Testis (tissue), 2 donors: ENCODE measurements at regions not wholly inside any gene's neighbourhood (a gene's known extent, or its start where the extent isn't known, plus 50 kb on each side); places are given as distances from the start of the nearest gene placed in this dataset.

ENCODE experiments used
- DNase-seq: peaks from one replicate; pipeline ENCODE4 v3.0.0-alpha.2; 2019
- H3K27ac ChIP-seq, 2 donors: fragments of 200-600 bp; sonication (generic); one replicate each; pipeline ENCODE4 v1.5.1; 2019
- H3K27me3 ChIP-seq: fragments of 200-600 bp; sonication (generic); one replicate; pipeline ENCODE4 v1.5.1; 2019
- H3K36me3 ChIP-seq: fragments of 200-600 bp; sonication (generic); one replicate; pipeline ENCODE4 v1.5.1; 2017; ENCODE audit warnings: low read depth; ENCODE audit errors: missing control alignments
- H3K4me1 ChIP-seq: fragments of 200-600 bp; sonication (generic); one replicate; pipeline ENCODE4 v1.5.1; 2019
- H3K4me3 ChIP-seq, 2 donors: fragments of 200-600 bp; sonication (generic); one replicate each; pipeline ENCODE4 v1.5.1; 2017 to 2019
- H3K9me3 ChIP-seq: fragments of 200-600 bp; sonication (generic); one replicate; pipeline ENCODE4 v1.5.1; 2017
- intact Hi-C: fragments of 100-400 bp; cut with DNase I; formaldehyde crosslinking; loops from one replicate; pipeline ENCODE4 v1.15.1; 2023; ENCODE audit warnings: low total_unique reads
- small RNA-seq, 2 donors: library from RNA; depleted of rRNA; stranded (forward); fragments of <200 nt; gene quantifications; one replicate each; pipeline ENCODE3, GENCODE V24; 2016
- TF ChIP-seq, protein P1 (sequence below), 3 experiments: fragments of 450-650 bp in 2 of 3; fragments of 200-600 bp in 1 of 3; sonication (generic) in 1 of 3; IDR thresholded peaks; one replicate each; pipeline ENCODE4 v1.5.1; 2016 to 2019; ENCODE audit warnings: antibody characterized with exemption in 3 of 3, mild to moderate bottlenecking in 2 of 3, moderate library complexity in 1 of 3

DNA sequence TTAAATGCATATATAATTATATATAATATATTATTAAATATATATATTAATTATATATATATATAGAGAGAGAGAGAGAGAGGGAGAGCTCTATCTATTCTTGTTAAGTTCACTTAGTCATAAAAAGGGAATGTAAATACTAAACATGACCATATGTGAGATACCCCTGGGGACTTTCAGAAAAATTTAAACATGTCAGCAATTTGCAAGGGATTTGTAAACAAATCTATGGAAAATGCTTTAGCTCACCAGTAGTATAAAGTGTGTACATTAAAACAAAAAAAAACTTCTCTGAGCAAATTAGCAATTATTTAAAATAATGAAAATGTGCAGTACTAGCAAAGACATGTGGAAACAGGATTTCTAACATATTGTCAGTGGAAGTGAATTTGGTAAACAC is 1755.5 kb downstream of the PCDH19 start:
- DNase-seq, result no peak
- H3K27me3 ChIP-seq, result no peaks in the 10 kb centered on the region
- intact Hi-C loops, result no loop called here
- TF ChIP-seq, protein P1, sequence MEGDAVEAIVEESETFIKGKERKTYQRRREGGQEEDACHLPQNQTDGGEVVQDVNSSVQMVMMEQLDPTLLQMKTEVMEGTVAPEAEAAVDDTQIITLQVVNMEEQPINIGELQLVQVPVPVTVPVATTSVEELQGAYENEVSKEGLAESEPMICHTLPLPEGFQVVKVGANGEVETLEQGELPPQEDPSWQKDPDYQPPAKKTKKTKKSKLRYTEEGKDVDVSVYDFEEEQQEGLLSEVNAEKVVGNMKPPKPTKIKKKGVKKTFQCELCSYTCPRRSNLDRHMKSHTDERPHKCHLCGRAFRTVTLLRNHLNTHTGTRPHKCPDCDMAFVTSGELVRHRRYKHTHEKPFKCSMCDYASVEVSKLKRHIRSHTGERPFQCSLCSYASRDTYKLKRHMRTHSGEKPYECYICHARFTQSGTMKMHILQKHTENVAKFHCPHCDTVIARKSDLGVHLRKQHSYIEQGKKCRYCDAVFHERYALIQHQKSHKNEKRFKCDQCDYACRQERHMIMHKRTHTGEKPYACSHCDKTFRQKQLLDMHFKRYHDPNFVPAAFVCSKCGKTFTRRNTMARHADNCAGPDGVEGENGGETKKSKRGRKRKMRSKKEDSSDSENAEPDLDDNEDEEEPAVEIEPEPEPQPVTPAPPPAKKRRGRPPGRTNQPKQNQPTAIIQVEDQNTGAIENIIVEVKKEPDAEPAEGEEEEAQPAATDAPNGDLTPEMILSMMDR (IDR thresholded peaks at IDR 0.05), result no peak
- H3K27ac ChIP-seq, result no peak overlapping the region
- H3K36me3 ChIP-seq, result no peaks in the 10 kb centered on the region
- H3K4me1 ChIP-seq, result no peaks in the 10 kb centered on the region
- no peaks in the 10 kb centered on the region for H3K9me3 ChIP-seq
- no peak overlapping the region for H3K4me3 ChIP-seq

Small RNAs in the stretch of these regions (small RNA-seq; reads per million reads assigned to genes)
- gene AL357312.1, result 0 reads per million in 2 donors
